Thymus (tissue), 11 donors: ENCODE measurements at regions not wholly inside any gene's neighbourhood (a gene's known extent, or its start where the extent isn't known, plus 50 kb on each side); places are given as distances from the start of the nearest gene placed in this dataset.

Experiments
- DNase-seq, 9 donors: peaks; one replicate each; pipeline ENCODE4 v3.0.0-alpha.2; 2013; ENCODE audit warnings: low spot score in 9 of 9, low read depth in 6 of 9, missing footprints in 1 of 9
- H3K27ac ChIP-seq, 2 donors: one replicate each; pipeline ENCODE4 v1.5.1; 2013; ENCODE audit warnings: control low read depth in 1 of 2, low read depth in 1 of 2, low read length in 1 of 2, mild to moderate bottlenecking in 1 of 2, moderate library complexity in 1 of 2
- H3K27me3 ChIP-seq, 2 donors: one replicate each; pipeline ENCODE4 v1.5.1; 2013; ENCODE audit warnings: low read length in 1 of 2; ENCODE audit not compliant: control insufficient read depth in 2 of 2, insufficient read depth in 1 of 2
- H3K36me3 ChIP-seq, 2 donors: one replicate each; pipeline ENCODE4 v1.5.1; 2013; ENCODE audit warnings: low read length in 1 of 2, mild to moderate bottlenecking in 1 of 2, moderate library complexity in 1 of 2; ENCODE audit not compliant: control insufficient read depth in 2 of 2, insufficient read depth in 2 of 2
- H3K4me1 ChIP-seq, 2 donors: one replicate each; pipeline ENCODE4 v1.5.1; 2013; ENCODE audit warnings: low read length in 2 of 2; ENCODE audit not compliant: control insufficient read depth in 2 of 2, insufficient read depth in 2 of 2
- H3K4me3 ChIP-seq, 2 donors: one replicate each; pipeline ENCODE4 v1.5.1; 2013; ENCODE audit warnings: low read length in 2 of 2, control low read depth in 1 of 2, mild to moderate bottlenecking in 1 of 2
- H3K9me3 ChIP-seq, 2 donors: one replicate each; pipeline ENCODE4 v1.5.1; 2013; ENCODE audit warnings: low read length in 1 of 2, mild to moderate bottlenecking in 1 of 2; ENCODE audit not compliant: control insufficient read depth in 2 of 2, insufficient read depth in 1 of 2
- whole genome bisulfite sequencing: extraction: QIAGEN DNeasy Blood & Tissue Kit; methylation state at CpG from one replicate; pipeline ENCODE4 v1.1.7; 2013; 5-methylcytosine and 5-hydroxymethylcytosine counted together
- donor health status: healthy.

DNA sequence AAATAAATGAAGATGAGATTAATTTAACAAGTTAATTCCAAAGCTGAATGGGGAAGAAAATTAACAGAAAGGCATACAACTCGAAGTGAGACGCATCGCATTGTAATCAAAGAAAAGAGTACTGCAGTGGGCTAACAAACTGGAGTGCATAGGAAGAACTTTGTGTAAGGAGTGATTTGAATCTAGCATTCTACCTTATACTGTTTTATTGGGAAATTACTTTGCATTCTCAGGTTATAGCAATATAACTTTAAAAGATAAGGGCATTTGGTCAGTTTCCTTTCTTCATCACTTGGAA lies 124.5 kb upstream of the TLE4 start:
- Histone ChIP-seq H3K4me1 (no peaks in the 10 kb centered on the region), H3K27ac (no peak overlapping the region), H3K4me3 (no peak overlapping the region), H3K9me3 (no peaks in the 10 kb centered on the region), H3K27me3 (no peaks in the 10 kb centered on the region), H3K36me3 (no peaks in the 10 kb centered on the region)
- no peak for DNase-seq
- 98% methylated on average over 3 of the region's 3 CpGs for WGBS

GRCh38 chr9:79447762-79448161 lies 124.0 kb upstream of the TLE4 start:
- WGBS = 96% methylated on average over 5 of the region's 5 CpGs
- Histone ChIP-seq H3K4me1 (no peaks in the 10 kb centered on the region), H3K27ac (no peak overlapping the region), H3K27me3 (no peaks in the 10 kb centered on the region), H3K4me3 (no peak overlapping the region), H3K36me3 (no peaks in the 10 kb centered on the region), H3K9me3 (no peaks in the 10 kb centered on the region)
- no peak for DNase-seq

GRCh38 chr9:79452265-79452664 lies 119.5 kb upstream of the TLE4 start:
- H3K36me3 ChIP-seq = no peaks in the 10 kb centered on the region
- no peaks in the 10 kb centered on the region for H3K4me1 ChIP-seq
- no peaks in the 10 kb centered on the region for H3K27me3 ChIP-seq
- no peaks in the 10 kb centered on the region for H3K9me3 ChIP-seq
- DNase-seq = no peak
- no peak overlapping the region for H3K4me3 ChIP-seq
- H3K27ac ChIP-seq = no peak overlapping the region

DNA sequence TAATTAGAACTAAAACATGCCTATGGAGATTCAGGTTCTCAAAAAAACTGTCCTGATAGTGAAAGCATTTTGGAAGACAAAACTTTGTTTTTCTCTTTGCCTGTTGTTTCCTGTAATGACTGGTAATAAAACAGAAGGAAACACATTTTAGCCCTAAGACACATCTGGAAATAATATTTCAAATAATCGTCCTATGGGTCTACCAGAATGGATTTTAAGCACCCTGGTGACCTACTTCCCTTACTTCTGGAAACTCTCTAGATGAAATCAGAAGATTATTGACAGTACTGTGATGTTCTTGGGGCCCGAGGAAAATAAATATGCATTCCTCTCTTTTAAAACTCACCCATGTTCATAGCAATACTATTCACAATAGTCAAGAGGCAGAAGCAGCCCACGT lies 110.1 kb upstream of the TLE4 start:
- Histone ChIP-seq H3K4me3 (no peak overlapping the region), H3K4me1 (no peaks in the 10 kb centered on the region), H3K9me3 (no peaks in the 10 kb centered on the region), H3K27me3 (no peaks in the 10 kb centered on the region), H3K27ac (no peak overlapping the region), H3K36me3 (no peaks in the 10 kb centered on the region)
- WGBS = 50% methylated on average over 3 of the region's 3 CpGs
- DNase-seq = no peak

DNA sequence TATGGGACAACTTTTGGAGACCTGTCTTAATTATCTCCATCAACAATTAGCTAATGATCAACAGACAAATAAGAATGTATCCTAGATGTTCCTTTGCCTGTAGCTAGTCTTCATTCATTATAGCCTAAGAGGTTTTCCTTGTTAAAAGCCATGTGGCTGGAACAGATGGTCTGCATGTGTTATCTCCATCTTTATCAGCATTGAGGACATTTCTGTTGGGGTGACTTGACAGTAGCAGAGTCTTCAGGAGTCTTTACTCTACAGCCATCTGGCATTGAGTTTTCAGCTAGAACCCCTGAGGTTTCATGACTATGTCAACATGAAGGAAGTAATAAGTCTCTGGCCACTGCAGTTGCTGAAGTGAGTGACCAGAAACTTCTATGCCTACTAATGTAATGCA lies 106.6 kb upstream of the TLE4 start:
- H3K9me3 ChIP-seq = no peaks in the 10 kb centered on the region
- no peaks in the 10 kb centered on the region for H3K4me1 ChIP-seq
- H3K4me3 ChIP-seq = no peak overlapping the region
- H3K27ac ChIP-seq = no peak overlapping the region
- DNase-seq = no peak
- H3K27me3 ChIP-seq = no peaks in the 10 kb centered on the region
- no peaks in the 10 kb centered on the region for H3K36me3 ChIP-seq

DNA sequence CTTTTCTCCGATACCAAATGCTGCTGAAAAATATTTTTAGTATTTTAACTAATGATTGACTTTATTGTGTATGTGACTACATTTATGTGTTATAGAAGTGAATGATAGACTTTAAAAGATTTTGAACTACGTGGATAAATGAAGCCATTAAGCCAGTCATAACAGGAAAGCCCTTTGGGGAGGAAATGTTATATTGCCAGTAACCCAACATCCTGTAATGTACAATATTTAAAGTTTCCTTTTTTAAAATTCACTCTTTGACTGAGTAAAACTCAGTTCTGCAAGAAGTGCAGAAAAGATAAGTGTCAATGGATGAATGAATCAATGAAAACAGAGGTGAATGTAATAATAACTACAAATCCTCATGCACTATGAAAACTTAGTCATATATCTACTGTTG lies 102.6 kb upstream of the TLE4 start:
- no peaks in the 10 kb centered on the region for H3K27me3 ChIP-seq
- H3K36me3 ChIP-seq = no peaks in the 10 kb centered on the region
- H3K27ac ChIP-seq = no peak overlapping the region
- WGBS = 62% methylated on average over 2 of the region's 2 CpGs
- peaks cover 0 to 7% of the 10 kb centered on the region in 2 donors for H3K4me1 ChIP-seq
- H3K4me3 ChIP-seq = no peak overlapping the region
- H3K9me3 ChIP-seq = no peaks in the 10 kb centered on the region
- DNase-seq = no peak

GRCh38 chr9:79470954-79471353 lies 100.8 kb upstream of the TLE4 start:
- Histone ChIP-seq H3K4me3 (no peak overlapping the region), H3K9me3 (no peaks in the 10 kb centered on the region), H3K27ac (no peak overlapping the region), H3K4me1 (peaks cover 0 to 7% of the 10 kb centered on the region in 2 donors), H3K27me3 (no peaks in the 10 kb centered on the region), H3K36me3 (no peaks in the 10 kb centered on the region)
- 95% methylated on average over 2 of the region's 2 CpGs for WGBS
- no peak for DNase-seq

GRCh38 chr9:79471580-79472543 lies 99.9 kb upstream of the TLE4 start:
- no peaks in the 10 kb centered on the region for H3K36me3 ChIP-seq
- 59% methylated on average over 2 of the region's 2 CpGs for WGBS
- peak overlapping the region in 1 of 2 donors; percentile 26 for H3K27ac ChIP-seq
- H3K4me1 ChIP-seq = peaks cover 0 to 7% of the 10 kb centered on the region in 2 donors
- no peaks in the 10 kb centered on the region for H3K9me3 ChIP-seq
- no peaks in the 10 kb centered on the region for H3K27me3 ChIP-seq
- H3K4me3 ChIP-seq = no peak overlapping the region
- DNase-seq = peak in 6 of 9 donors; percentile 17 to 52 (median 23)

GRCh38 chr9:79473704-79474103 lies 98.1 kb upstream of the TLE4 start:
- no peaks in the 10 kb centered on the region for H3K36me3 ChIP-seq
- H3K27me3 ChIP-seq = no peaks in the 10 kb centered on the region
- H3K4me3 ChIP-seq = no peak overlapping the region
- H3K4me1 ChIP-seq = peaks cover 0 to 11% of the 10 kb centered on the region in 2 donors
- WGBS = 66% methylated on average over 1 of the region's 1 CpG
- no peak overlapping the region for H3K27ac ChIP-seq
- no peak for DNase-seq
- no peaks in the 10 kb centered on the region for H3K9me3 ChIP-seq
